IPS-NIHi7 (cell line): ENCODE measurements at regions not wholly inside any gene's neighbourhood (a gene's known extent, or its start where the extent isn't known, plus 50 kb on each side); places are given as distances from the start of the nearest gene placed in this dataset.
"Not testable (repeated sequence)": the region's sequence is repeated elsewhere in the genome, so short reads cannot be mapped to it uniquely, and the experiment has no call there.

Experiments used
- DNase-seq: peaks from one replicate; pipeline ENCODE4 v3.0.0; 2012; ENCODE audit warnings: mixed read lengths; ENCODE audit errors: extremely low spot score

- DNase-seq: no peak
These were observed 100.2 kb upstream of the RAI14 start for GRCh38 chr5:34555699-34556508.

GRCh38 chr5:34556509-34556782, 99.7 kb upstream of the RAI14 start:
- DNase-seq: no peak

- not testable (repeated sequence) for DNase-seq
These were observed 94.5 kb upstream of the RAI14 start for GRCh38 chr5:34561581-34561980.

- no peak for DNase-seq
These were observed 93.3 kb upstream of the RAI14 start for GRCh38 chr5:34562791-34563190.

GRCh38 chr5:34563269-34563668, 92.9 kb upstream of the RAI14 start:
- no peak for DNase-seq

- DNase-seq: peak; percentile 40
These were observed 92.0 kb upstream of the RAI14 start for GRCh38 chr5:34563931-34564709.

GRCh38 chr5:34564710-34565235, 91.4 kb upstream of the RAI14 start:
- no peak for DNase-seq

- no peak for DNase-seq
These were observed 86.0 kb upstream of the RAI14 start for GRCh38 chr5:34570143-34570542.

- no peak for DNase-seq
These were observed 85.1 kb upstream of the RAI14 start for GRCh38 chr5:34570721-34571676.

- no peak for DNase-seq
These were observed 84.5 kb upstream of the RAI14 start for GRCh38 chr5:34571677-34572041.

GRCh38 chr5:34574936-34575467, 81.1 kb upstream of the RAI14 start:
- no peak for DNase-seq

GRCh38 chr5:34576891-34577666, 79.0 kb upstream of the RAI14 start:
- no peak for DNase-seq

GRCh38 chr5:34578962-34579361, 77.2 kb upstream of the RAI14 start:
- DNase-seq: no peak

- DNase-seq: no peak
These were observed 75.1 kb upstream of the RAI14 start for GRCh38 chr5:34580983-34581382.

GRCh38 chr5:34582371-34582770, 73.8 kb upstream of the RAI14 start:
- peak; percentile 45 for DNase-seq

- DNase-seq: no peak
These were observed 73.0 kb upstream of the RAI14 start for GRCh38 chr5:34583167-34583566.

GRCh38 chr5:34584165-34584564, 72.0 kb upstream of the RAI14 start:
- DNase-seq: no peak

GRCh38 chr5:34585601-34586104, 70.5 kb upstream of the RAI14 start:
- no peak for DNase-seq

GRCh38 chr5:34586117-34586885, 69.8 kb upstream of the RAI14 start:
- no peak for DNase-seq
